PFSK-1 (cell line): ENCODE measurements at regions not wholly inside any gene's neighbourhood (a gene's known extent, or its start where the extent isn't known, plus 50 kb on each side); places are given as distances from the start of the nearest gene placed in this dataset.

Experiments
- FOXP2 ChIP-seq: optimal IDR thresholded peaks from 2 replicates; pipeline ENCODE3; 2011; ENCODE audit warnings: borderline replicate concordance, control low read depth, inconsistent platforms; ENCODE audit not compliant: insufficient read depth; ENCODE audit errors: extremely low read length, extremely low read depth
- POLR2AphosphoS5 ChIP-seq: IDR thresholded peaks from 2 replicates; pipeline ENCODE4 v1.6.1; 2012; ENCODE audit warnings: low read depth, mild to moderate bottlenecking, control low read depth, low read length, moderate library complexity
- REST ChIP-seq, 2 experiments: IDR thresholded peaks; 2 replicates each; pipeline versions ENCODE4 v1.6.1 to v1.8.0; 2011 to 2012; ENCODE audit warnings: low read depth in 2 of 2, low read length in 2 of 2, control low read depth in 1 of 2, inconsistent platforms in 1 of 2, mild to moderate bottlenecking in 1 of 2, moderate library complexity in 1 of 2; ENCODE audit not compliant: insufficient read depth in 1 of 2
- SIN3A ChIP-seq: IDR thresholded peaks from 2 replicates; pipeline ENCODE4 v1.6.1; 2012; ENCODE audit warnings: mild to moderate bottlenecking, low read length, moderate library complexity, borderline replicate concordance; ENCODE audit not compliant: insufficient read depth
- TAF1 ChIP-seq: IDR thresholded peaks from 2 replicates; pipeline ENCODE4 v1.6.1; 2012; ENCODE audit warnings: low read length, control low read depth, borderline replicate concordance; ENCODE audit not compliant: insufficient read depth

- no peak for TF ChIP-seq REST (IDR thresholded peaks at IDR 0.05; ENCODE audit: insufficient read depth in 1 of 2, low read depth in 2 of 2, low read length in 2 of 2)
- TF ChIP-seq SIN3A = no peak
- TF ChIP-seq TAF1 = no peak
Observed at GRCh38 chr1:232249339-232249738, 380.6 kb downstream of the SIPA1L2 start.

DNA sequence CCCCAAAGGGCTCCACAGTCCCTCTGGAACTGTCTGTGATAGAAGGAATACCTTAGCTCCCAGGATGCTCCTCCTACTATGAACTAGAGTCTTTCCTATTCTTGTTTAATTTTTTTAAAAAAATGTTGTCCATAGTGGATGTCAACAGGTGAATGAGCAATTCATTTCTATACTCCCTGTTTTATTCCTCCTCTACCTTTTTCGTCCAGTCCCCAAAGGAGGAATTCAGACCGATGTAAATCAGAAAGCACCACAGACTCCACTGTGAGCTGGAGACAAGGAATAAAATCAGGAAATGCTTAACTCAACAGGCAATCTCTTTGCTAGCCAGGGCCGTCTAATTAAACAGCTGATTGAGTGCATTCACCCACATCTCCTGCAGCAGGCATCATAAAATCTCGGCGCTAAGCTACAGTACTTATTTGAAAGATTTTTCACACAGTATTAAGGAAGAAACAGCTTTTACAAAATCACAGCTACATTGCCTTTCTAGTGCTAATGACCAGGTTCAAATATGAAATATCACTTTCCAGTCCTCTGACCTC, 381.6 kb downstream of the SIPA1L2 start:
- TF ChIP-seq POLR2AphosphoS5 (no peak), FOXP2 (no peak), TAF1 (no peak), REST (IDR thresholded peaks at IDR 0.05; ENCODE audit: insufficient read depth in 1 of 2, low read depth in 2 of 2, low read length in 2 of 2) (no peak), SIN3A (no peak)

- TF ChIP-seq FOXP2 (no peak), SIN3A (no peak), REST (IDR thresholded peaks at IDR 0.05; ENCODE audit: insufficient read depth in 1 of 2, low read depth in 2 of 2, low read length in 2 of 2) (no peak), TAF1 (no peak), POLR2AphosphoS5 (no peak)
Observed at GRCh38 chr1:232247669-232248068, 382.3 kb downstream of the SIPA1L2 start.

DNA sequence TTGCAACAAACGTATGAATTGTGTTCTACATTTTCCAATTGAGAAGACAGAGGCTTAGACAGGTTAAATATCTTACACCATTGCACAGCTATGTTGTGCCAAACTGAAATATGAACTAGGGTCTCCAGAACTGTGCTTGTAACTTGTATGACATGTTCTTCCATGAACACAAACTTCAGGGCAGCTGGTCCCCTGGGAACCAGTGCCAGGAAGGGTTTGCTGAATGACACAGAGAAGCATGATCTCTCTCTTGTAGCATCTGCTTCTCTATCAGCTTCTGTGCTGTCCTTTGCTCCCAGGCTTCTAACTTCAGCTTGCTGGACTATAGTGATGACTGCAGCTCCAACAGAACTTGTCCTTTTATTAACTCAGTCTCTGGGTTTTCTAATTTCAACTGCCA, 385.5 kb downstream of the SIPA1L2 start:
- TF ChIP-seq FOXP2 (no peak), SIN3A (no peak), REST (IDR thresholded peaks at IDR 0.05; ENCODE audit: insufficient read depth in 1 of 2, low read depth in 2 of 2, low read length in 2 of 2) (no peak), TAF1 (no peak), POLR2AphosphoS5 (no peak)

GRCh38 chr1:232239998-232240397, 389.9 kb downstream of the SIPA1L2 start:
- no peak for TF ChIP-seq FOXP2
- no peak for TF ChIP-seq TAF1
- no peak for TF ChIP-seq REST (IDR thresholded peaks at IDR 0.05; ENCODE audit: insufficient read depth in 1 of 2, low read depth in 2 of 2, low read length in 2 of 2)
- TF ChIP-seq POLR2AphosphoS5 = no peak
- TF ChIP-seq SIN3A = no peak
